NCI-H1694 (cell line): ENCODE measurements at regions not wholly inside any gene's neighbourhood (a gene's known extent, or its start where the extent isn't known, plus 50 kb on each side); places are given as distances from the start of the nearest gene placed in this dataset.

ENCODE experiments used
- DNase-seq: peaks from one replicate; lab custom pipeline; 2025; lab: John Stamatoyannopoulos, UW

- no peak for DNase-seq
These were observed 71.8 kb downstream of the C4orf33 start for GRCh38 chr4:129167640-129168260.

- DNase-seq, result no peak
These were observed 76.2 kb downstream of the C4orf33 start for GRCh38 chr4:129172181-129172580.

- no peak for DNase-seq
These were observed 80.9 kb downstream of the C4orf33 start for GRCh38 chr4:129176864-129177263.

GRCh38 chr4:129179276-129179675 is 83.3 kb downstream of the C4orf33 start:
- no peak for DNase-seq

- no peak for DNase-seq
These were observed 93.7 kb downstream of the C4orf33 start for GRCh38 chr4:129189630-129190029.

GRCh38 chr4:129193357-129194100 is 97.6 kb downstream of the C4orf33 start:
- DNase-seq, result no peak

- DNase-seq, result no peak
These were observed 112.5 kb downstream of the C4orf33 start for GRCh38 chr4:129208481-129208880.

- DNase-seq, result no peak
These were observed 117.7 kb downstream of the C4orf33 start for GRCh38 chr4:129213692-129214091.

GRCh38 chr4:129218360-129218759 is 122.4 kb downstream of the C4orf33 start:
- DNase-seq, result peak; percentile 31

GRCh38 chr4:129218897-129219296 is 122.9 kb downstream of the C4orf33 start:
- no peak for DNase-seq

- no peak for DNase-seq
These were observed 124.3 kb downstream of the C4orf33 start for GRCh38 chr4:129220254-129220653.

- no peak for DNase-seq
These were observed 128.0 kb downstream of the C4orf33 start for GRCh38 chr4:129223945-129224344.

- DNase-seq, result no peak
These were observed 134.9 kb downstream of the C4orf33 start for GRCh38 chr4:129230846-129231245.

- DNase-seq, result no peak
These were observed 136.1 kb downstream of the C4orf33 start for GRCh38 chr4:129231945-129232588.

GRCh38 chr4:129232589-129233337 is 136.8 kb downstream of the C4orf33 start:
- no peak for DNase-seq

- DNase-seq, result no peak
These were observed 137.7 kb downstream of the C4orf33 start for GRCh38 chr4:129233691-129234090.

GRCh38 chr4:129236351-129236750 is 140.4 kb downstream of the C4orf33 start:
- no peak for DNase-seq

GRCh38 chr4:129239088-129239487 is 143.1 kb downstream of the C4orf33 start:
- DNase-seq, result no peak

- DNase-seq, result no peak
These were observed 144.9 kb downstream of the C4orf33 start for GRCh38 chr4:129240816-129241215.

- DNase-seq, result no peak
These were observed 150.2 kb downstream of the C4orf33 start for GRCh38 chr4:129246145-129246544.

- no peak for DNase-seq
These were observed 151.0 kb downstream of the C4orf33 start for GRCh38 chr4:129246910-129247461.

- DNase-seq, result no peak
These were observed 152.7 kb downstream of the C4orf33 start for GRCh38 chr4:129248621-129249020.
